Hepatocyte (in vitro differentiated cells): ENCODE measurements at regions not wholly inside any gene's neighbourhood (a gene's known extent, or its start where the extent isn't known, plus 50 kb on each side); places are given as distances from the start of the nearest gene placed in this dataset.

Experiments
- EZH2 ChIP-seq: fragments of 200-600 bp; sonication (generic); IDR thresholded peaks from 2 replicates; pipeline ENCODE4 v1.6.1; 2016; ENCODE audit warnings: antibody characterized with exemption, mild to moderate bottlenecking, borderline replicate concordance
- TF ChIP-seq, protein P1 (sequence below): fragments of 200-600 bp; sonication (generic); IDR thresholded peaks from 2 replicates; pipeline ENCODE4 v1.5.1; 2016; ENCODE audit warnings: antibody characterized with exemption, mild to moderate bottlenecking; ENCODE audit not compliant: poor library complexity

DNA sequence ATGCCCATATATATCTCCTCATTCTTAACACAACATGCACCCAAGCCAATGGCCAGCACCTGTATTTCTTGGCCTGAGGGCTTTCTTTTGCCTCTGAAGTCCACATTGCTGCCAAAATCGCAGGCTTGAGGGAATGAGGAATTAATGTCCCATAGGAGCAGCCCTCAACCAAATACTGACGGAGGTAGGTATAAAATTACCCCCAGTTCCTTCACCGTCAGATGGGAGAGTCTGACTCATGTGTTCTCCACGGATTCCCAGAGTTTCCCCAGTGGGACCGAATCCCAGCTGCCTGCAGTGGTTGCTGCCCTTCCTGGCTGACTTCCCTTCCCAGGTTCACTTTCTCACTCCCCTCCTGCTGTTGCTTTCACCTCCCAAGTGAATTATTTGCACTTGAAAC is 602.2 kb upstream of the NOX3 start:
- TF ChIP-seq, protein P1, sequence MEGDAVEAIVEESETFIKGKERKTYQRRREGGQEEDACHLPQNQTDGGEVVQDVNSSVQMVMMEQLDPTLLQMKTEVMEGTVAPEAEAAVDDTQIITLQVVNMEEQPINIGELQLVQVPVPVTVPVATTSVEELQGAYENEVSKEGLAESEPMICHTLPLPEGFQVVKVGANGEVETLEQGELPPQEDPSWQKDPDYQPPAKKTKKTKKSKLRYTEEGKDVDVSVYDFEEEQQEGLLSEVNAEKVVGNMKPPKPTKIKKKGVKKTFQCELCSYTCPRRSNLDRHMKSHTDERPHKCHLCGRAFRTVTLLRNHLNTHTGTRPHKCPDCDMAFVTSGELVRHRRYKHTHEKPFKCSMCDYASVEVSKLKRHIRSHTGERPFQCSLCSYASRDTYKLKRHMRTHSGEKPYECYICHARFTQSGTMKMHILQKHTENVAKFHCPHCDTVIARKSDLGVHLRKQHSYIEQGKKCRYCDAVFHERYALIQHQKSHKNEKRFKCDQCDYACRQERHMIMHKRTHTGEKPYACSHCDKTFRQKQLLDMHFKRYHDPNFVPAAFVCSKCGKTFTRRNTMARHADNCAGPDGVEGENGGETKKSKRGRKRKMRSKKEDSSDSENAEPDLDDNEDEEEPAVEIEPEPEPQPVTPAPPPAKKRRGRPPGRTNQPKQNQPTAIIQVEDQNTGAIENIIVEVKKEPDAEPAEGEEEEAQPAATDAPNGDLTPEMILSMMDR: no peak
- no peak for TF ChIP-seq EZH2
